Epithelial cell of esophagus (primary cell): ENCODE measurements at regions not wholly inside any gene's neighbourhood (a gene's known extent, or its start where the extent isn't known, plus 50 kb on each side); places are given as distances from the start of the nearest gene placed in this dataset.

Source experiments
- DNase-seq: peaks from one replicate; pipeline ENCODE4 v3.0.0; 2010; ENCODE audit warnings: low read depth
- H3K4me3 ChIP-seq: 2 replicates; pipeline ENCODE4 v1.5.1; 2011; ENCODE audit warnings: mild to moderate bottlenecking, low read length, control low read depth
- TF ChIP-seq, protein P1 (sequence below): IDR thresholded peaks from 2 replicates; pipeline ENCODE4 v1.5.1; 2011; ENCODE audit warnings: low read depth, mild to moderate bottlenecking, low read length, control low read depth, inconsistent platforms; ENCODE audit not compliant: insufficient read depth; ENCODE audit errors: missing control alignments

DNA sequence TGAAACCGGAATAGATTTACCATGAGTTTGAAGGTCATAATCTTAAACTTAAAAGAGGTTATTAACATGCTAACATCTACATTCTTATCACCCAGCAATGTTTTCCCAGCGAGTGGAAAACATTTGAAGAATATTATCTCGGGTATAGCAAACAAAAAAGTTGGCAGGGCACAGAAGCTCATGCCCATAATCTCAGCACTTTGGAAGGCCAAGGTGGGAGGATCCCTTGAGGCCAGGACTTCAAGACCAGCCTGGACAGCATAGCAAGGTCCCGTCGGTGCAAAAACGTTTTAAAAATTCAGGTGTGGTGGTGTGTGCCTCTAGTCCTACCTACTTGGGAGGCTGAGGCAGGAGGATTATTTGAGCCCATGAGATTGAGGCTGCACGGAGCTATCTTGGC is 213.5 kb downstream of the MANEA start:
- TF ChIP-seq, protein P1, sequence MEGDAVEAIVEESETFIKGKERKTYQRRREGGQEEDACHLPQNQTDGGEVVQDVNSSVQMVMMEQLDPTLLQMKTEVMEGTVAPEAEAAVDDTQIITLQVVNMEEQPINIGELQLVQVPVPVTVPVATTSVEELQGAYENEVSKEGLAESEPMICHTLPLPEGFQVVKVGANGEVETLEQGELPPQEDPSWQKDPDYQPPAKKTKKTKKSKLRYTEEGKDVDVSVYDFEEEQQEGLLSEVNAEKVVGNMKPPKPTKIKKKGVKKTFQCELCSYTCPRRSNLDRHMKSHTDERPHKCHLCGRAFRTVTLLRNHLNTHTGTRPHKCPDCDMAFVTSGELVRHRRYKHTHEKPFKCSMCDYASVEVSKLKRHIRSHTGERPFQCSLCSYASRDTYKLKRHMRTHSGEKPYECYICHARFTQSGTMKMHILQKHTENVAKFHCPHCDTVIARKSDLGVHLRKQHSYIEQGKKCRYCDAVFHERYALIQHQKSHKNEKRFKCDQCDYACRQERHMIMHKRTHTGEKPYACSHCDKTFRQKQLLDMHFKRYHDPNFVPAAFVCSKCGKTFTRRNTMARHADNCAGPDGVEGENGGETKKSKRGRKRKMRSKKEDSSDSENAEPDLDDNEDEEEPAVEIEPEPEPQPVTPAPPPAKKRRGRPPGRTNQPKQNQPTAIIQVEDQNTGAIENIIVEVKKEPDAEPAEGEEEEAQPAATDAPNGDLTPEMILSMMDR: no peak
- no peak overlapping the region for H3K4me3 ChIP-seq
- DNase-seq: no peak

DNA sequence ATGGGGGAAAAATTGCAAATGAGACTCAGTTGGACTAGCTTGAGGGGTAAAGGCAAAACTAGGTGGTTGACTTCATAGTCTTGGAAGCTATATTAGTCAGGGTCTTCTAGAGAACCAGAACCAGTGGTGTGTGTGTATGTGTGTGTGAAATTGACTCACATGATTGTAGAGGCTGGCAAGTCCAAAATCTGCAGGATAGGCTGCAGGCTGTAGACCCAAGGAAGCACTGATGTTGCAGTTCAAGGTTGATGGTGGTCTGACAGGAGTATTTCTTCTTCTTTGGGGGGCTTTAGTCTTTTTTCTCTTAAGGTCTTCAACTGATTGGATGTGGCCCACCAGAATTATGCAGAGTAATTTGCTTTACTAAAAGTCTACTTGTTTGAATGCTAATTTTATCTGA is 217.4 kb downstream of the MANEA start:
- no peak for DNase-seq
- no peak overlapping the region for H3K4me3 ChIP-seq
- TF ChIP-seq, protein P1: no peak

DNA sequence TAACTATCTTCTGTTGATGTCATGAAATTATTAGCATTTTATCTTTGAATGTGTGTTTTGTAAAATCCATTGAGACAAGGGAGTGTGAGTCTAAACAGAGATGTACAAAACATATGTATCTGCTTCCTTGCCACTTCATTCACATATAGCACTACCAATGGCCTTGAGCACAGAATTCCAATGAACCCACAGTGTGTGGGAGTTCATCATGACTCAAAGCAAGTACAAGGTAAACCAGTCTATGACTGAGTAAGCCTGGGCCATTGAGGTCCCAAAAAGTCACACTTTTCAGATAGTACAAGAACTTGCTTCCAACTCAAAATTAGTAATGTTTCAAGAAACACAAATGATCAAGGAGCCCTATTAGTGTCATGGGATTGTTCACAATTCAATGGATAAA is 218.6 kb downstream of the MANEA start:
- DNase-seq: peak; percentile 41
- TF ChIP-seq, protein P1: no peak
- H3K4me3 ChIP-seq: no peak overlapping the region

DNA sequence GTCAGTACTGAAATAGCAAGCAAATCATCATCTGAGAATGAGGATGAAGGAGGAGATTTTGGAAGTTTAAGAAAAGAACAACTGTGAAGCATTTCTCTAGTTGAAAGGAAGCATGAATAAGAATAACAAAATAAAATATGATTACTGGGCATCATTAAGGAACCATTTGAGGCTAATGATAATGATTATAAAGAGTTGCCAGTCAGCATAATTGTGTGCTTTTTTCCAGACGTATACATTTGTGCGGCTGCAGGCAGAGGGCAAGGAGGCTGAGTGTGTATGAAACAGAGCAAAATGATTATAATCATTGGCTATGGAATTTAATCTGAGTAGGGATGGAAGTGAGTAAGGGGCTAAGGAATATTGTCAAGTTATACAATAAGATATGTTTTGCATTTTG is 218.7 kb upstream of the FUT9 start:
- no peak overlapping the region for H3K4me3 ChIP-seq
- DNase-seq: no peak
- TF ChIP-seq, protein P1: no peak

DNA sequence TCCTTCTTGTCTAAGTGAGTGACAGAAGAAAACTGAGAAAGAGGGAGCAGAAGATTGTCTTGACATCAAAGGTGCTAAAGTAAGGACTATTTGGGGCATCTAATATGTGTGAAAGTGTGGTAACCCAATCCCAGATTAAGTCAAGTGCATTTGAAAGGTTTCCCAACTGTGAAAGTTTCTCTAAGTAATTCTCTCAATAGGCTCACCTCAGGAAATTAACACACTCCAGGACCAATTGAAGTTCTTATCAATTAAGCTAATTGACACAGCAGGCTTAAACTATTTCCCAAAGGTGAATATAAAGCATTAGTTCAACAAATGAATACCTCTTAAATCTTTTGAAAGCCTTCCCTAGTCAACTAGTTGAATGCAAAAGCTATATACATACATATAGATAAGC is 212.8 kb upstream of the FUT9 start:
- no peak for DNase-seq
- H3K4me3 ChIP-seq: no peak overlapping the region
- TF ChIP-seq, protein P1: no peak

DNA sequence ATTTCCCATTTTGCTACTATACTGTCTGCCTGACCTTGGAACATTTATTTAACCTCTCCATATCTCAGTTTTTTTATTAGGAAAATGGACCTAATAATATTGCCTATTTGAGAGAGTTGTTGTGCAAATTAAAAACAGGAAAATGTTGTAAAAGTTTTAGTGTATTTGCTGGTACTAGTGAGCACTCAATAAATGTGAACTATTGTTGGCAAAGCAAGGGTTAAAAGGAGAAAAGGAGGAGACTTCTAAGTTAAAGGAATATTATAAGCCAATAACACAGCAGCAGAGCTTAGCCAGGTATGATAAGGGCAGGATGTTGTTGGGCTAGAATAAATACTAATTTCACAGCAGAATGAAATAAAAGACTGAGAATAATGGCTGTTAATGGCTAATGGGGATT is 211.9 kb upstream of the FUT9 start:
- DNase-seq: no peak
- TF ChIP-seq, protein P1: no peak
- no peak overlapping the region for H3K4me3 ChIP-seq

DNA sequence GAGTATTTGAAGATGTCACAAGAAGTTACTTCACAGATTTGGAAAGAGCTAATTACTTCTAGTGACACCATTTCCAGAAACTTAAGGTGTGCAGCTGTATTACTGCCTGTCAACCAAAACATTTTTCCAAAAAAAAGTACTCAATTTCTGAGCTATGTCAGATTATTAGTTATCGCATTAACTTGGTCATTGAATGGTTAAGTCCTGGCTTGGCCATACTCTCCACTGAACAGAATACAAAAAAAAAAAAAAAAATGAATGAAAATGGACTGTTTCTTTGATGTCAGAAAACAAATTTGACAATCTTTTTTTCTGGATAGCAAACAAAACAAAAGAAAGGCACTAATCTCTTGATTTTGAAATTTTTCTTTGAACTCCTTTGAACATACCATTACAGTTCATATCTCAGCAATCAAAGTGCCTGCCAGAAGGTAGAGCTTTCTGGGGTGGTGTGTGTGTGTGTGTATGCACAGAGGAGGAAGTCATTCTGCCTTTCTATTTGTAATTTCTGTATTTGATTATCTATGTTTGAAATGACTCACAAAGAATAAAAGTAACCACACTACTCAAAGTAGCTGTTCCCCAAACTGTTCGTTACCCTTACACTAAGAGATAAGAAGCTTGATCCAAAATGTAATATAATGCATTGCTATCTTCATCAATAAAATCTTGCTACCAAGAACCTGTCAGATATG is 210.8 kb upstream of the FUT9 start:
- TF ChIP-seq, protein P1: no peak
- H3K4me3 ChIP-seq: no peak overlapping the region
- no peak for DNase-seq
